ENCODE measurements at regions not wholly inside any gene's neighbourhood (a gene's known extent, or its start where the extent isn't known, plus 50 kb on each side); places are given as distances from the start of the nearest gene placed in this dataset.

GRCh38 chr4:45648846-45649245 lies 475.0 kb downstream of the GABRG1 start:
- Histone ChIP-seq H3K4me1 (no peaks in the 10 kb centered on the region), H3K4me3 (replicated peaks in 1 of 3) (no peak overlapping the region), H3K9me3 (no peaks in the 10 kb centered on the region), H3K27ac (no peak overlapping the region), H3K27me3 (no peaks in the 10 kb centered on the region), H3K36me3 (no peaks in the 10 kb centered on the region)
- TF ChIP-seq POLR2A (IDR thresholded peaks at IDR 0.05) (no peak), CTCF (IDR thresholded peaks at IDR 0.05) (no peak)
- no peak for DNase-seq
- intact Hi-C loops (cut with DNase I): no loop called here

GRCh38 chr4:45647823-45648222 lies 476.0 kb downstream of the GABRG1 start:
- H3K9me3 ChIP-seq: no peaks in the 10 kb centered on the region
- TF ChIP-seq CTCF (IDR thresholded peaks at IDR 0.05): no peak
- TF ChIP-seq POLR2A (IDR thresholded peaks at IDR 0.05): no peak
- H3K4me3 ChIP-seq (replicated peaks in 1 of 3): no peak overlapping the region
- H3K27me3 ChIP-seq: no peaks in the 10 kb centered on the region
- intact Hi-C loops (cut with DNase I): no loop called here
- no peaks in the 10 kb centered on the region for H3K4me1 ChIP-seq
- no peak overlapping the region for H3K27ac ChIP-seq
- DNase-seq: no peak
- H3K36me3 ChIP-seq: no peaks in the 10 kb centered on the region

GRCh38 chr4:45646885-45647590 lies 476.8 kb downstream of the GABRG1 start:
- Histone ChIP-seq H3K9me3 (no peaks in the 10 kb centered on the region), H3K27ac (no peak overlapping the region), H3K36me3 (no peaks in the 10 kb centered on the region), H3K4me3 (replicated peaks in 1 of 3) (no peak overlapping the region), H3K27me3 (no peaks in the 10 kb centered on the region), H3K4me1 (no peaks in the 10 kb centered on the region)
- WGBS, 2 donors: 87% methylated on average over 8 of the region's 8 CpGs
- intact Hi-C loops (cut with DNase I): no loop called here
- no peak for TF ChIP-seq POLR2A (IDR thresholded peaks at IDR 0.05)
- TF ChIP-seq CTCF (IDR thresholded peaks at IDR 0.05): no peak
- no peak for DNase-seq

GRCh38 chr4:45640281-45640680 lies 483.6 kb downstream of the GABRG1 start:
- TF ChIP-seq POLR2A (IDR thresholded peaks at IDR 0.05) (no peak), CTCF (IDR thresholded peaks at IDR 0.05) (no peak)
- H3K36me3 ChIP-seq: no peaks in the 10 kb centered on the region
- 57 to 66% methylated on average over 6 of the region's 6 CpGs for WGBS, 2 donors
- intact Hi-C loops (cut with DNase I): no loop called here
- no peak overlapping the region for H3K27ac ChIP-seq
- no peaks in the 10 kb centered on the region for H3K27me3 ChIP-seq
- H3K4me1 ChIP-seq: no peaks in the 10 kb centered on the region
- no peak for DNase-seq
- no peaks in the 10 kb centered on the region for H3K9me3 ChIP-seq
- H3K4me3 ChIP-seq (replicated peaks in 1 of 3): no peak overlapping the region

GRCh38 chr4:45638641-45639040 lies 485.2 kb downstream of the GABRG1 start:
- Histone ChIP-seq H3K4me3 (replicated peaks in 1 of 3) (no peak overlapping the region), H3K36me3 (no peaks in the 10 kb centered on the region), H3K27me3 (no peaks in the 10 kb centered on the region), H3K9me3 (no peaks in the 10 kb centered on the region), H3K27ac (no peak overlapping the region), H3K4me1 (no peaks in the 10 kb centered on the region)
- 78 to 84% methylated on average over 3 of the region's 3 CpGs for WGBS, 2 donors
- intact Hi-C loops (cut with DNase I): no loop called here
- no peak for DNase-seq
- TF ChIP-seq CTCF (IDR thresholded peaks at IDR 0.05) (no peak), POLR2A (IDR thresholded peaks at IDR 0.05) (no peak)
